Right kidney (tissue), 1 donor: ENCODE measurements at regions not wholly inside any gene's neighbourhood (a gene's known extent, or its start where the extent isn't known, plus 50 kb on each side); places are given as distances from the start of the nearest gene placed in this dataset.
"Not testable (repeated sequence)": the region's sequence is repeated elsewhere in the genome, so short reads cannot be mapped to it uniquely, and the experiment has no call there.

Source experiments
- DNase-seq: peaks from one replicate; pipeline ENCODE4 v3.0.0-alpha.2; 2016

DNA sequence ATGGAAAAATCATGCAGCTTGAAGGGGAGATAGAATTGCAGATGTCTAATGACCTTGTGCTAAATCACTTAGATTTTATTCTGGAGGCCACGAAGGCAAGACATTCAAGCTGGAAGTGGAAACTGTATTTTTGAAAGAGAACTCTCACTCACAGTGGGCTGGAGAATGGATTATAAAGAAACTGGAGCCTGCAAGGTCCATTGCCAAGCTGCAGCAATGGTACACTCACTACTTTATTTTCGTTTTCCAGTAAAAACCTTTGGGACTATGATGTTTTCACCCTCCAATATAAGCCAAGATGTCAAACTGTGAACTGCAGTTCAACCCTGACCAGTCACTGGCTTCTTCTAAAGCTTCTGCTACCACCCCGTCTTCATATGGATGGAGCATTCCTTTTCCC, 62.0 kb downstream of the SKIDA1 start:
- DNase-seq: no peak

DNA sequence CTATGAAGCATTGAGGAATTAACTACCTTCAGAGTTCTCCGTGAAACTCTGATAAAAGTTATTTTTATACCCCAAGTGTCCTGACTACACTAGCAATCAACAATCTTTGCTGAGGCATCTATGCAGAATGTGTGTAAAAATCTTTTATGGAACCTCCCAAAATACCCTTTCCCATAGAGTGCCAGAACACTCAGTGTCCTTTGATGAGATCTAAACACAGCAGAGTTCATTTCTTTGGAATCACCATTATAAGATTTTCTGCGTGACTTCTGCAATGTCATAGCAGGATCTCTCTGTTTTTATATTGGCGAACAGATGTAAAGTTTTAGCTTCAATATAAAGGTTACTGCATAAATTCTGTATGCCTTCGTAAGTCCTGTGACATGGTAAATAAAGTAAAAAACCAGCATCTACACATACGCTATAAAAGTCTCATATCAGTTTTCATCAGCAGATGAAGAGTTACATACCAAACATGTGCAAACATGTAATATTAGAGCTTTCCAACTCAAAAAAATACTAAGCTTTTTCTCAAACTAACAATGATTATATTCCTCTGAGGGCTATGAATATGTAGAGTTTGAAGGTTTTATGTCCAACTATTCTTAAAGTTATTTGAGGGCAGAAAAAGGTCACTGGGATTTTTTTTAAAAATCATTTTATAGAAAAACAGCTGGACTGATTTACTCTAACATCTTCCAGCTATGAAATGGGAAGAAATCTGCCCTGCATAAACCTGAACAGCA, 67.2 kb downstream of the SKIDA1 start:
- DNase-seq: no peak

DNA sequence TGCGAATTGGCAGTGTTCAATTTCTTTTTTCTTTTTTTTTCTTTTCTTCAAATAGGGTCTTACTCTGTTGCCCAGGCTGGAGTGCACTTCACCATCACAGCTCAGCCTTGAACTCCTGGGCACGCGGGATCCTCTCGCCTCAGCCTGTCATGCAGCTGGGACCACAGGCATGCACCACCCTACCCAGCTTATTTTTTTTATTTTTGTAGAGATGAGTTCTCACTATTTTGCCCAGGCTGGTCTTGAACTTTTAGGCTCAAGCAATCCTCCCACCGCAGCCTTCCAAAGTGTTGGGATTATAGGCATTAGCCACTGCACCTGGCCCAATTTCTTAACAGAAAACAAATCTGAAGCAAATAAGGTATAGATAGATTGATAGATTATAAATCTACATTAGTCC, 69.3 kb downstream of the SKIDA1 start:
- no peak for DNase-seq

DNA sequence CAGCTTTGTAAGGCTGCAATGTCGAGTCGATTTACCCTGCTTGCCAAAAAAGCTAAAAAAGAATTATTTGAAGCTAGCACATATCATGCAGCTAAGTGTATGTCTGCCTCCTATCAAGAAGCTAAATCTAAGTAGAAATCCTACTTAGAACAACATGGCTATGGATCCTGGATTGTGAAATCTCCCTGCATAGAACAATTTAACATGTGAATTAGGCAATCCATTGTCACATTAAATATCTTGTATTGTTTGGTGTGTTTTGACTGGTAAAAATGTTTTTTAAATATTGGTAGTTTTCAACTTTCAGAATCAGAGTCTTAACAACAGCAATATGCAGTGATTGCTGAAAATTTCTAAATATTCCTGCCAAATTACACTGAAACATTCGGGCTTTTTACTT, 73.3 kb downstream of the SKIDA1 start:
- no peak for DNase-seq

DNA sequence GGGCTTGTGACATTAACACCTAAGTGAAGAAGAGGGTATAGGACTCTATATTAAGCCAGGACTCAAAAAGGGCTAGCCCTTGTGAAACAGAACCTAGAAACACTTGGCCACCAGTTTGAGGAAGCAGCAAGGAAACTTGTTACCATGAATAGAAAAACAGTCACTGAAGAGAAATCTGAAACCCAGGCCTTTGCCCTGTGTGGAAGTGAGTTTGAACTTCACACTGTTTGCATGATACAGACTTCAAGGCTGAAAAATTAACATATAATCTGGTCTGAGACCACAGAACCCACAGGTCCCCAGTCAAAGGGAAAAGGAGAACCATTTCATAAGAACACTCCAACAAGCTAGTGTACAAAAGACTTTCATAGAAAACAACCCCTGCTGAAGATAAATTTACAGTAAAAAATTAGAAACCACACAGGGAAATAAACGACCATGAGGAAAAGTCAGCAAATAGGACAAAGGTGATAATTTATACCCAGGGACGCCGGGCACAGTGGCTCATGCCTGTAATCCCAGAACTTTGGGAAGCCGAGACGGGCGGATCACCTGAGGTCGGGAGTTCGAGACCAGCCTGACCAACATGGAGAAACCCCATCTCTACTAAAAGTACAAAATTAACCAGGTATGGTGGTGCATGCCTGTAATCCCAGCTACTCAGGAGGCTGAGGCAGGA, 76.1 kb downstream of the SKIDA1 start:
- no peak for DNase-seq

DNA sequence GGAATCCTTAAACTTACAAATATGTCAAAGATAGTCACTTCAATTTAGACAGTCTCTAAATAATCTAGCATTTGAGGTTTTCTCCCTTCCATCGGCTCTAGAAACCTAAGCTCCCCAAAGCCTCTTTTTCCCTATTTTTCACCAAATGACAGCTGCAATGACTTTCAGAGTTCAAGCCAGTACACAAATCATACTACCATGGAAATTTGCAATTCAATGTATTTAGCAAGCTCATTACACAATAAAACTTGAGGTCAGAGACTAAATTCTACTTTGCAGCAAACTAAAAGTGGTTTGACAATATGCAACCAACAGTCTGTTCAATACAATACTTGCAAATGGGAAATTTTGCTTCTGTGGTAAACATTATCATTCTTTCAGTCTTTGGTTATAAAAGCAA, 80.3 kb downstream of the SKIDA1 start:
- DNase-seq: no peak

DNA sequence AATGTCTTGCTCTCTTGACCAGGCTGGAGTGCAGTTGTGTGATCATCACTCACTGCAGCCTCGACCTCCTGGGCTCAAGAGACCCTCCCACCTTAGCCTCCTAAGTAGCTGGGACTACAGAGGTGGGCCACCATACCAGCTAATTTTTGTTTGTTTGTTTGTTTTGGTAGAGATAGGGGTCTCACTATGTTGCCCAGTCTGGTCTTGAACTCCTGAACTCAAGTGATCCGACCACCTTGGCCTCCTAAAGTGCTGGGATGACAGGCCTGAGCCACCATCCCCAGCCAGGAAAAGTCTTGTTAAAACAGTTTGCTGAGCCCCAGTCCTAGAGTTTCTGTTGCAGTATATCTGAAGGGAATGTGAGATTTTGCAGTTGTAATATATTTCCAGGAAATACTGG, 83.9 kb downstream of the SKIDA1 start:
- no peak for DNase-seq

DNA sequence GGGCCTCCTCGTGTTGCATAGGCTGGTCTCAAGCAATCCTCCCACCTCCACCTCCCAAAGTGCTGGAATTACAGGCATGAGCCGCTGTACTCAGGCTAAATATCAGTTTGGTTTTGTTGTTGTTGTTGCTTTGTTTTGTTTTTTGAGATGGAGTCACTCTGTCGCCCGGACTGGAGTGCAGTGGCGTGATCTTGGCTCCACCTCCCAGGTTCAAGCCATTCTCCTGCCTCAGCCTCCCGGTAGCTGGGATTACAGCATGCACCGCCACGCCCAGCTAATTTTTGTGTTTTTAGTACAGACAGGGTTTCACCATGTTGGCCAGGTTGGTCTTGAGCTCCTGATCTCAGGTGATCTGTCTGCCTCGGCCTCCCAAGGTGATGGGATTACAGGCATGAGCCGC, 86.6 kb downstream of the SKIDA1 start:
- not testable (repeated sequence) for DNase-seq

DNA sequence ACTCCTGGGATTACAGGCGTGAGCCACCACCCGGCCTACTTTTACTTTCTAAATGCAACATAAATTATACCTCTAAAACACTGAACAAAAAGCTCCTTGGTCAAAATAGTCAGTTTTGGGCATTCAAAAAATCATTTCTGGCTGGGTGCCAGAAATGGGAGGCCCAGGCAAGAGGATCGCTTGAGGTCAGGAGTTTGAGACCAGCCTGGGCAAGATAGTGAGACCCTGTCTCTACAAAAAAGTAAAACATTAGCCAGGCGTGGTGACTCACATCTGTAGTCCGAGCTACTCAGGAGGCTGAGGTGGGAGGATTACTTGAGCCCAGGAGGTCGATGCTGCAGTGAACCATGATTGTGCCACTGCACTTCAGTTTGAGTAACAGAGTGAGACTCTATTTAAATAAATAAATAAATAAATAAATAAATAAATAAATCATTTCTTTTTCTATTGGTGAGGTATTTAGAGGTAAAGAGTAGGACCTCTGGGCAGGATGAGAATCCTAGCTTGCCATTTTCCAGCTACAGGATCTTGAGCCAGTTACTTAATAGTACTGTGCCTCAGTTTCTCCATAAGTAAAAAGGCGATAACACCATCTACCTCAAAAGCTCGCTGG, 87.6 kb downstream of the SKIDA1 start:
- no peak for DNase-seq

DNA sequence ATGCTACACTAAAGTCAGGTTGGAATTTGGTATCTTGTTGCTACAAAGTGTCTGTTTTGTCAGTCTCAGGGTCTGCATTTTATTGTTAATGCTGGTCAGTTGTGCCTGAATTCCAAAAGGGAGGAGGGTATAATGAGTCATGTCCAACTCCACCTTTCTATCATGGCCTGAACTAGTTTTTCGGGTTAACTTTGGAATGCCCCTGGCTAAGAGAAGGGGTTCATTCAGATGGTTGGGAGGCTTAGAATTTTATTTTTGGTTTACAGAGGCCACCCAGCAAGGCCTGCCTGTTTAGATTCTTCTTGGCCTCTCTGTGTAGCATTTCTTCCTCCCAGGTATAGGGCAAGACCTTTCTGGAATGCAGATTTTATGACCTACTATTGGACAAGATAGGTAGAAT, 93.2 kb downstream of the SKIDA1 start:
- no peak for DNase-seq

DNA sequence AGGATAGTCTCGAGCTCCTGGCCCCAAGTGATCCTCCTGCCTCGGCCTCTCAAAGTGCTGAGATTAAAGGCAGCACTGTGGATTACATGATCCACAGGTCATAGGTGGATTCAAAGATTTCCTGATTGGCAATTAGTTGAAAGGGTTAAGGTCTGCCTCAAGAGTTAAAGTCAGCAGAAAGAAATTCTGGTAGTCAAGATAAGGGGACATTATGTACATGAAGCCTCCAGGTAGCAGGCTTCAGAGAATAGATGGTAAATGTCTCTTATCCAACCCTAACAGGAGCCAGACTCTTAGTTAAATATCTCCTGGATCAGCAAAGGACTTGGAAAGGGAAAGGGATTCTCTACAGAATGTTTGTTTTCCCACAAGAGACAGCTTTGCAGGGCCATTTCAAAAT, 93.7 kb downstream of the SKIDA1 start:
- DNase-seq: no peak

DNA sequence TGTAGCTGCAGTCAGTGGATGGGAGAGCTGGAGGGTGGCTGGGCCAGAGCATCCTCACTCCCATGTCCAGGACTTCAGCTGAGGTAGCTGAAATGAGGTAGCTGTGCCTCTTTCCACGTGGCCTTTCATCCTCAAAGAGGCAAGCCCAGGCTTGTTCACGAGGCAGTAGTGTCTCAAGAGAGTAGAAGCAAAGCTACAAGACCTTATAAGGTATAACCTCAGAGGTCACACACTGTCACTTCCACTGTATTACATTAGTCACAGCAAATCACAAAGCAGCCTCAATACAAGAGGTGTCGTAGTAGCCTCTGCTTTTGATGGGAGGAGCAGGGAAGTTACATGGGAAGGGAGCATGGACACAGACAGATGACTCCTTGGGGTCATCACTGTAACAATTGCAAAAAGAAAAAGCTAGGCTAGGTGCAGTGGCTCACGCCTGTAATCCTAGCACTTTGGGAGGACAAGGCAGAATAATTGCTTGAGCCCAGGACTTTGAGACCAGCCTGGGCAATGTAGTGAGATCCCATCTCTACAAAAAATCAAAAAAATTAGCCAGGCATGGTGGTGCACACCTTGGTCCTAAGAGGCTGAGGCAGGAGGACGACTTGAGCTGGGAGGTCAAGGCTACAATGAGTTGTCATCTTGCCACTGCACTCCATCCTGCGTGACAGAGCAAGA, 97.5 kb downstream of the SKIDA1 start:
- no peak for DNase-seq

DNA sequence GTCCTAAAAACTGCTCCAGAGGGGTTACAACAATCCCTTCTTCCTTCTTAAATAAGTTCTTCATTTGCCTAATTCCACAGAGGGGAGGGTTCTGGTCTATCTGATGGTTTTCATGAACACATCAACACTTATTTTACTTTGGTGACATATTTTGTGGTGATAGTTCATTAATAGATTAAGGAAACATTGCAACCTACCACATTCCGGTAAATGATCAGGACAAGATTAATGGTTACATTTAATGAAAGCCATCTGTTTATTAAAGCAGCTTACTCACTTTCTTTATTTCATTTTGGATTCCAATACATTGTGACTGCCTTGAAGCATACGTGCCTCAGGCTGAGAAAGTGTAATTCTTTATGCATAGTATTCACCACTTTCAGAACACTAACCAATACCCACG, 101.0 kb downstream of the SKIDA1 start:
- no peak for DNase-seq

DNA sequence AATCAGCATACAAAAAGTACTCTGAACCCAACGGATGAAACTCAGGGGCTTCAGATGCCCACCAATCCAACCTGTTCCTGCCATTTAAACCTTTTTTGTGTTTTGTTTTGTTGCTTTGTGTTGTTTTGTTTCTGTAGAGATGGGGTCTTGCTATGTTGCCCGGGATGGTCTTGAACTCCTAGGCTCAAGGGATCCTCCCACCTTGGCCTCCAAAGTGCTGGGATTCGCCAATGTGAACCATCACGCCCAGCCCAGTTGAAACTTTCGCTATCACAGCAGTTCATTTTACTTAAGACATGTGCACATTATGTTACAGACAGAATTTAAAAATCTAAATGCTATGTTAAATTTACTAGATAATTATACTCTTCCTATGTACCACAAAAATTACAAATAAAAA, 101.6 kb downstream of the SKIDA1 start:
- DNase-seq: no peak

DNA sequence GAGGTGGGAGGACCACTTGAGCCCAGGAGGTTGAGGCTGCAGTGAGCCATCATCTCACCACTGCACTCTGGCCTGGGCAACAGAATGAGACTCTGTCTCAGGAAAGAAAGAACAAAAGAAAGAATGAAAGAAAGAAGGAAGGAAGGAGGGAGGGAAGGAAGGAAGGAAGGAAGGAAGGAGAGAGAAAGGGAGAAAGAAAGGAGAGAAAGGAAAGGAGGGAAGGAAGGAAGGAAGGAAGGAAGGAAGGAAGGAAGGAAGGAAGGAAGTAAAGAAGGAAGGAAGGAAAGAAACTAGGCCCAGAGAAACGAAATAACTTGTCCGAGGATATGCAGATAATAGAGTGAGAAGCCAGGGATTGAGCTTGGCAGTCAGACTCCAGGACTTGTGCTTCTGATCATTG, 102.1 kb downstream of the SKIDA1 start:
- DNase-seq: no peak

DNA sequence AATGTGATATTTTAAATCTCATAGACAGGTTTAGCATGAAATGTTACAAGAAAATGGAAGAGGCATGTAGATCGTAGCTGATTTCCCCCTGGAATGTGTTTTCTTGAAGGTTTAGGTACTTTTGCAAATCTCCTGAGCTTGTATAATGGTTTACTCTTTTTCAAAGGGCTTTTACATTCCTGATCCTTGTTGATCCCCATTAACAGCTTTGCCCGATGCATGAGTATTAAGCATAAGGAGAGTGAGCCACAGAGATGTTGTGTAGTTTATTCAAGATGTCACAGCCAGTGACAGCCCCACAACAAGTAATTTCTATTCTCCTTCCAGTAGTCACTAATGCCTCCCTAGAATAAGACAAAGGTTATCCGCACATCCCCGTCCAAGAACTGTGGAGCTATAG, 103.7 kb downstream of the SKIDA1 start:
- DNase-seq: no peak

DNA sequence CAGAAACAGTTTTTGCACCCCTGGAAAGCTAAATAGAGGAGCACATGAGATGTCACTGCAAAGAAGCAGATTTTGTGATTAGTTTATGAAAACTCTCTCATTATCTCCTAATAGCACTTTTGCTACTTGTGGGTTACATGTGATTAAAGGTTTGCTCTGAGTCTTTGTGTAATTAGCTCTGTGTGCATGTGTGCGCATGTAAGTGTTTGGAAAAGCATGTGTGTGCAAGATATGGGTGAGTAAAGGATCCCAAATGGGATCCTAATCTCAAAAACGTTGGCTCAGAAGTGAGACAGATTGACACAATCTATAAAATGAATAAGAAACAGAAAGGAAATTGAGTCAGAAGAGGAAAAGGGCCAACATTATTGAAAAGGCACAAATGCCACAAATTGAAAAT, 104.5 kb downstream of the SKIDA1 start:
- no peak for DNase-seq

DNA sequence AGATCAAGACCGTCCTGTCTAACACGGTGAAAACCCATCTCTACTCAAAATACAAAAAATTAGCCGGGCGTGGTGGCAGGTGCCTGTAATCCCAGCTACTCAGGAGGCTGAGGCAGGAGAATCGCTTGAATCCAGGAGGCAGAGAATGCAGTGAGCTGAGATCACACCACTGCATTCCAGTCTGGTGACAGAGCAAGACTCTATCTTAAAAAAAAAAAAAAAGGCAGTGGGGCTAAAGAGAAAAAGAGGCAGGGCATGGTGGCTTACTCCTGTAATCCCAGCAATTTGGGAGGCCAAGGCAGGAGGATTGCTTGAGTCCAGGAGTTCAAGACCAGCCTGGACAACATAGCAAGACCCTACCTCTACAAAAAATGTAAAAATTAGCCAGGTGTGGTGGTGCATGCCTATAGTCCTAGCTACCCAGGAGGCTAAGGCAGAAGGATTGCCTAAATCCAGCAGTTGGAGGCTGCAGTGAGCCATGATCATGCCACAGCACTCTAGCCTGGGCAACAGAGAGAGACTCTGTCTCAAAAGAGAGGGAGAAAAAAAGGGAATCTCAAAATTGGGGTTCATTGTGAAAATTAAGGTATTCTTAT, 106.4 kb downstream of the SKIDA1 start:
- DNase-seq: not testable (repeated sequence)

DNA sequence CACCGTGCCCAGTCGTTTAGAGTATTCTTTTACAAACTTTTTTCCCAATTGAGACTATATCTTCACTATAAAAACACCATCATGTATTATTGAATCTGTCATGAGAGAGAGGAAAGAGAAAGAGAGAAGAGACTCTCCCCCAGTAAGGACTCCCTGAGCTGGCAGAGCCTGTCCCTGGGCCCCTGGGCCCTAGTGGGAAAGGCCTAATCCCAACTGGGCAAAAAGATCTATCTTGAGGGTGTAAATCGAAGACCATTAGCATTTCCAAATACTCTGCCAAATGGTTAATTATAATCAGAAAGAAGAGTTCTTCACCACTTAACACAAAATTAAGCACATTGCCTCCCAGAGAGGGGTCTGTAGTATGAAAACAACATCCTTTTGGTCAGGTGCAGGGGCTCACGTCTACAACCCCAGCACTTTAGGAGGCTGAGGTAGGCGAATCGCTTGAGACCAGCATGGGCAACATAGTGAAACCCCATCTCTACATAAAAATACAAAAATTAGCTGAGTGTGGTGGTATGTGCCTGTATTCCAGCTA, 108.2 kb downstream of the SKIDA1 start:
- DNase-seq: no peak

DNA sequence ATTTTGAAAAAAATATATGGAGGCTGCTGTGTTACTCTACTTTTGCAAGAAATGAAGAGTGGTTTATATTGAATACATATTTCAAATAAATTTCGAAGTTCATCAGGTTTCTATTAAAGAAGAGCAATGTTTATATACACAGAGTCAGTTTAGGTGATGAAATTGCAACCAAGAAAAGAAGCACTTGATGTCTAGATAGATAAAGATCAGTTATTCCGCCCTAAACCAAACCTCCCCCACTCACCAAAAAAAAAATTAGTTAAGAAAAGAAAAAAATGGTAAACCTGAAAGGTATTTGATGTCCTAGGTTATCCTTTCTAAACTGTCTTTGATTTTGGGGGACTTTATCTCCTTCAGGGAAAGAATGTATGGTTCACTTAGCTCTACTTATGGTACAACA, 111.8 kb downstream of the SKIDA1 start:
- no peak for DNase-seq

DNA sequence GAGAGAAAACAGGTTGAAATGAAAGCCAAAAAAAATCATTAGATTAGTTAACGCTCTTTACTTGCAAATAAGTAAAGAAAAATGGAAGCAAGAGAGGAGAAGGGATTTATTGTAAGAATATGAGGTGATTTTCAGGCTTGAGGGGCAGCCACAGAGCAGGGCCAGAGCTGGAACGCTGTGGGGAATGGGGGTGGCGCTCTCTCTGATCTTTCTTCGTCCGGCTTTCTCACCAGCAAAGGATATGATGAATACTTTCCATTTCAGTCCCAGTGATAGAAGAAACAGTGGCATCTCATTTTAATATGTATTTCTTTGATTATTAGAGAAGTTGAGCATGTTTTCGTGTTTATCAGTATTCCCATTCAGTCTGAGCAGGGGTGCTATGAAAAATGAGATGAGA, 112.2 kb downstream of the SKIDA1 start:
- DNase-seq: no peak

DNA sequence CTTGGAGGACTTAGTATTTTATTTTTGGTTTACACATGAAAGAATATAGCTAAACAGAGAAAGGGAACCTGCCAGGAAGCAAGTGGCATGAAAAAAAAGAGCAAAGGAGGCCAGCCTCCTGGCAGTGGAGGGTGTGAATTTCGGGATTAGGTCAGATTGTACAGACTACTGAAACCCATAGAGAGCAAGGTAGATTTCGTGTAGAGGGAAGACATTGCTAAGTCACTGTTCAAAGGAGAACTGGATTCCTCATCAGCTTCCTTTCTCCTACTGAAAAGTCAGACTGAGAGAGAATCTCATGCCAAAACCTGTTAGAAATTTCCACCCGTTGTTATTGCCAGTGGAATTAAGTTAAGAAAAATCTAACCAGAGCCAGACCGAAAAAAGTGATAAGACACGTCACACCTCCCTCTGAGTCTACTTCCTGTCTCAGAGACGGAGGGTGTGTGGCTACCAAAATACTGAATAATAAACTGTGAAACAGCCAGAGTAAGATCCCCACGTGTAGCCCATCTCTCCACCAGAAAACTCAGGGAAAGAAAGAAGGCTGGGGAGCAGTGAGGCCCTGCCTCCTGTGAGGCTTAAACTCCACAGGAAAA, 118.8 kb downstream of the SKIDA1 start:
- no peak for DNase-seq
